ENCODE measurements at regions not wholly inside any gene's neighbourhood (a gene's known extent, or its start where the extent isn't known, plus 50 kb on each side); places are given as distances from the start of the nearest gene placed in this dataset.

GRCh38 chr18:28359176-28359575 lies 182.2 kb upstream of the CDH2 start:
- H3K4me1 ChIP-seq (ENCODE audit: insufficient read depth, low read length), result no peaks in the 10 kb centered on the region
- no peaks in the 10 kb centered on the region for H3K27me3 ChIP-seq (ENCODE audit: insufficient read depth, low read length)
- H3K4me3 ChIP-seq (ENCODE audit: low read length), result no peak overlapping the region
- no peaks in the 10 kb centered on the region for H3K9me3 ChIP-seq (ENCODE audit: low read depth, low read length)

DNA sequence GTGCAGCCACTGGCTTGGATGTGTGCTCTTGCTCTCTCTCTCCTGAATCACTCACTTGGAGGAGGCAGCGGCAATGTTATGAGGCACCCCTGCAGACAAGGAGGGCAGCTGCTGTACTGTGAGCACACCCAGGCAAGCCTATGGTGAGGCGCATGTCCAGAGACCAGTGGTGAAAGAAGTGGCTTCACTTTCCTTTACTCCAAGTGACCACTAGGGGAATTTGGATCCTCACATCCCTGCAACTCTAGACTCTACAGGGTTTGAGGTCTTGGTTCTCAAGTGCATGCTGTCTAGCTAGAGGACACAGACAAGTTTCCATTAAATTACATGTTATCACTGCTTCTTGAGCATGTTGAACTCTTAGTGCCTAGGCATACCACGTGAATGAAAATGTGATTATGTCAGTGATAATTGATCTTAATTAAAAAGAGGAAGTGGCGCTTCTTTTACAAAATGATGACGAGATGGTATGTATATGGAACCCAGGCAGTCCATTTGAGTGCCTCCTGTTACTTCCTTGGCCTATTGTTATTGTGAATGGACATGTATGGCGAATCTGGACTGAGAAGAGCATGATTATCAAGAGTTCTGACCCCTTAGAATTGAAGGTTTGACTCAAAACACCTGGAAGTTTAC lies 181.0 kb upstream of the CDH2 start:
- H3K4me1 ChIP-seq (ENCODE audit: insufficient read depth, low read length), result no peaks in the 10 kb centered on the region
- no peaks in the 10 kb centered on the region for H3K9me3 ChIP-seq (ENCODE audit: low read depth, low read length)
- H3K27me3 ChIP-seq (ENCODE audit: insufficient read depth, low read length), result no peaks in the 10 kb centered on the region
- no peak overlapping the region for H3K4me3 ChIP-seq (ENCODE audit: low read length)

GRCh38 chr18:28350821-28351220 lies 173.9 kb upstream of the CDH2 start:
- Histone ChIP-seq H3K27me3 (ENCODE audit: insufficient read depth, low read length) (no peaks in the 10 kb centered on the region), H3K9me3 (ENCODE audit: low read depth, low read length) (peaks cover 6% of the 10 kb centered on the region), H3K4me3 (ENCODE audit: low read length) (no peak overlapping the region), H3K4me1 (ENCODE audit: insufficient read depth, low read length) (no peaks in the 10 kb centered on the region)

- Histone ChIP-seq H3K4me1 (ENCODE audit: insufficient read depth, low read length) (no peaks in the 10 kb centered on the region), H3K9me3 (ENCODE audit: low read depth, low read length) (peaks cover 6% of the 10 kb centered on the region), H3K4me3 (ENCODE audit: low read length) (no peak overlapping the region)
Observed at GRCh38 chr18:28342231-28342630, 165.3 kb upstream of the CDH2 start.

DNA sequence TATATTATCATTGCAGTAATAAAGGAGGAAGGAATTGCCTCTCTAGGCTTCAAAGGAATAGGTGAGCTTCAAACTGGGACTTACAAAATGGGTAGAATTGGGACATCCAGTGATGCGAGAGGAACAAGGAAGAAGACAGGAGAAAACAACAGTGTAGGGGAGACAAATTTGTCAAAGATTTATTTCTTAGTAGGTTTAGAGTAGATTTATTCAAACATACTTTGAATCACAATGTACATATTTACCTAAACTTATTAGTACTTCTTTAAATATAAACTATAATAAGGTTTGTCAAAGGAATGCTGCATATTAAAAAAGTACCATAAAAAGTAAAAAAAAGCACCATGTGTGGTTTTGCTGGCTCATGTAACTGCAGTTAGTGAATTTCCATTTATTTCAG lies 161.4 kb upstream of the CDH2 start:
- Histone ChIP-seq H3K9me3 (ENCODE audit: low read depth, low read length) (no peaks in the 10 kb centered on the region), H3K4me1 (ENCODE audit: insufficient read depth, low read length) (no peaks in the 10 kb centered on the region), H3K4me3 (ENCODE audit: low read length) (no peak overlapping the region), H3K27me3 (ENCODE audit: insufficient read depth, low read length) (no peaks in the 10 kb centered on the region)

More at GRCh38 chr18:28342231-28342630, 165.3 kb upstream of the CDH2 start:
- no peaks in the 10 kb centered on the region for H3K27me3 ChIP-seq (ENCODE audit: insufficient read depth, low read length)

GRCh38 chr18:28334516-28334915 lies 157.6 kb upstream of the CDH2 start:
- Histone ChIP-seq H3K27me3 (ENCODE audit: insufficient read depth, low read length) (no peaks in the 10 kb centered on the region), H3K4me1 (ENCODE audit: insufficient read depth, low read length) (no peaks in the 10 kb centered on the region), H3K4me3 (ENCODE audit: low read length) (no peak overlapping the region), H3K9me3 (ENCODE audit: low read depth, low read length) (no peaks in the 10 kb centered on the region)

DNA sequence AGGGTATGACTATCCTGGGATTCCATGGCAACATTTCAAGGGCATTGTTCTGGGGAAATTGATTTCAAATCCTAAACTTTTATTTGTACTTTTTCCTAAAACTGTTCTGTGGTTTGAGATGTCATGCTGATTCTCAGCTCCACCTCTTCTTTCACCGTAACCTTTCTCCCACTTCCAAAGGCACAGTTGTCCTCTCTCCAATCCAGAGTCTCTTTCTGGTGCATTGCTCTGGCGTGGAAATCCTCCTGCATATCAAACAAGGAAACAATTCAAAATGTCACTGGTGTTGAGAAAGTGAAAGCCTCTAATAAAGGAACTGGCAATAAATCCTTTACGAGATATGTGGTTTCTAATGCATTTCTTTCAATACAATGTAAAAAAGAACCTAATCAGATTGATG lies 155.1 kb upstream of the CDH2 start:
- Histone ChIP-seq H3K9me3 (ENCODE audit: low read depth, low read length) (no peaks in the 10 kb centered on the region), H3K4me3 (ENCODE audit: low read length) (no peak overlapping the region), H3K27me3 (ENCODE audit: insufficient read depth, low read length) (no peaks in the 10 kb centered on the region), H3K4me1 (ENCODE audit: insufficient read depth, low read length) (no peaks in the 10 kb centered on the region)

DNA sequence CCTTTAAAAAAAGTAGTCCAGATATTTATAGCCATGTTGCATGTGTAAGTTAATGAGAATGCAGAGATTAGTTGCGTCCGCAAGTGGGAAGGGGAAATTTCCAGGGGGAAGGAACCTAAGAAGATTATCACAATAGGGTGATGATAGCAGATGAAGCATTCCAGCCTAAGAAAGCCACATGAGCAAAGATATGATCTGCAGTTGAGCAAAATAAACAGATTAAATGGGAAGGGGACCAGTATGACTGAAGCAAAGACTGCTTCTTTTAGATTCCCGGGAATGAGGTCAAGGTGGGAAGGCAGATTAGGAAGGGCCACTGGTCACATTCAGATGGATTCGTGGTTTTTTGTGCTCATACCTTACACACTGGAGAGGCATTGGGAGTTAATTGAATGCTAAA lies 154.6 kb upstream of the CDH2 start:
- no peaks in the 10 kb centered on the region for H3K27me3 ChIP-seq (ENCODE audit: insufficient read depth, low read length)
- no peaks in the 10 kb centered on the region for H3K4me1 ChIP-seq (ENCODE audit: insufficient read depth, low read length)
- H3K4me3 ChIP-seq (ENCODE audit: low read length), result no peak overlapping the region
- no peaks in the 10 kb centered on the region for H3K9me3 ChIP-seq (ENCODE audit: low read depth, low read length)

- Histone ChIP-seq H3K9me3 (ENCODE audit: low read depth, low read length) (no peaks in the 10 kb centered on the region), H3K27me3 (ENCODE audit: insufficient read depth, low read length) (no peaks in the 10 kb centered on the region), H3K4me1 (ENCODE audit: insufficient read depth, low read length) (no peaks in the 10 kb centered on the region), H3K4me3 (ENCODE audit: low read length) (no peak overlapping the region)
Observed at GRCh38 chr18:28313602-28314001, 136.7 kb upstream of the CDH2 start.

DNA sequence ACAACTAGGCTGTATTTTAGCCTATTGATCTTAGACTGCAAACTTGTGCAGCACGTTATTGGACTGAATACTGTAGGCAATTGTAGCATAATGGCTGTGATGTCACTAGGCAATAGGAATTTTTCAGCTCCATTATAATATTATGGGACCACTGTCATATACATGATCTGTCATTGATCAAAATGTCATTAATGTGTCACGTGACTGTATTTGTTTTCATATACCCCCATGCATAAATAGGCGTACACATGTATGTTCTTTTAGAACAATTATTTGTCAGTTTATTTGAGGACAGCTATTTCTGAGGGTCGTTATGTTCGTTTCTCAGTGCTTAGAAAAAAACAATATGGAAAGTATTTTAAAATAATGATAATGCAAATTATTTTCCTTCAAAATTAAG lies 111.9 kb upstream of the CDH2 start:
- no peaks in the 10 kb centered on the region for H3K27me3 ChIP-seq (ENCODE audit: insufficient read depth, low read length)
- H3K4me1 ChIP-seq (ENCODE audit: insufficient read depth, low read length), result no peaks in the 10 kb centered on the region
- H3K4me3 ChIP-seq (ENCODE audit: low read length), result no peak overlapping the region
- no peaks in the 10 kb centered on the region for H3K9me3 ChIP-seq (ENCODE audit: low read depth, low read length)

GRCh38 chr18:28287146-28287545 lies 110.2 kb upstream of the CDH2 start:
- H3K27me3 ChIP-seq (ENCODE audit: insufficient read depth, low read length), result no peaks in the 10 kb centered on the region
- H3K4me1 ChIP-seq (ENCODE audit: insufficient read depth, low read length), result no peaks in the 10 kb centered on the region
- no peak overlapping the region for H3K4me3 ChIP-seq (ENCODE audit: low read length)
- H3K9me3 ChIP-seq (ENCODE audit: low read depth, low read length), result no peaks in the 10 kb centered on the region

- H3K27me3 ChIP-seq (ENCODE audit: insufficient read depth, low read length), result no peaks in the 10 kb centered on the region
- no peaks in the 10 kb centered on the region for H3K4me1 ChIP-seq (ENCODE audit: insufficient read depth, low read length)
- H3K9me3 ChIP-seq (ENCODE audit: low read depth, low read length), result no peaks in the 10 kb centered on the region
- no peak overlapping the region for H3K4me3 ChIP-seq (ENCODE audit: low read length)
Observed at GRCh38 chr18:28284132-28284531, 107.2 kb upstream of the CDH2 start.

DNA sequence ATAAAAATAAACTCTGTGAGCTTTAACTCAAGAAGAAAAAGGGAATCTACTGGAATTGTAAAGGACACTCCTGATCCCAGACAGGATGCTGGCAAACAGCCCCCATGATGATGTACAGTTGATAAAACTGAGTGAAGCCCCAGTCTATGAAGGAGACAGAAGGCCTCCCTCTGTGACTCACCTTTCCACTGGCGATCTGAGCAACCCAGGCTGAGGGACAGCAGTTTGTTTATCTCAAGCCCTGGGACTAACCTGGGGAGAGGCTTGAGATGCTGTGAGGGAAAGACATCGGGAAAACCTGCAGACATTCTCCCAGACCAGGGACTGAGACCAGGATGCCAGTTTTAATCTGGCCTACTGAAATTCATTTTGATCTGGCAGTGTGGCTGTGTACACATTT lies 104.5 kb upstream of the CDH2 start:
- H3K27me3 ChIP-seq (ENCODE audit: insufficient read depth, low read length), result no peaks in the 10 kb centered on the region
- H3K4me1 ChIP-seq (ENCODE audit: insufficient read depth, low read length), result no peaks in the 10 kb centered on the region
- no peak overlapping the region for H3K4me3 ChIP-seq (ENCODE audit: low read length)
- H3K9me3 ChIP-seq (ENCODE audit: low read depth, low read length), result no peaks in the 10 kb centered on the region

DNA sequence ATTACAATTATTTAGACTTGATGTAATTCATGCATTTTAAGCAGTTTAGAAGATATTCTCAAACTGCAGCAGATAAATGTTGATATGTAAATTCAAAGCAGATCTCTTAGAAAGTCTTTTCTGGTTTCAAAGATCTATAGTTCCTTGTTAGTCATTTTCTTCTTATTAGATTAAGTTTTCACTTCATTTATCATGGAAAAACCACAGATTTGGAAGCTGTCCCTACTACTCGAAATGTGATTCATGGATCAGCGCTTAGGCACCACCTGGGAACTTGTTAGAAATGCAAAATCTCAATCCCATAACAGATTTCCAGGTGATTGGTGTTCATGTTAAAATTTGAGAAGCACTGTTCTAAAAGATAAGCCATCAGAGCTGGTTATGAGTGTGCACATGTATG lies 92.8 kb upstream of the CDH2 start:
- H3K27me3 ChIP-seq (ENCODE audit: insufficient read depth, low read length), result no peaks in the 10 kb centered on the region
- peaks cover 8% of the 10 kb centered on the region for H3K9me3 ChIP-seq (ENCODE audit: low read depth, low read length)
- H3K4me1 ChIP-seq (ENCODE audit: insufficient read depth, low read length), result no peaks in the 10 kb centered on the region
- H3K4me3 ChIP-seq (ENCODE audit: low read length), result no peak overlapping the region

- Histone ChIP-seq H3K9me3 (ENCODE audit: low read depth, low read length) (peaks cover 8% of the 10 kb centered on the region), H3K27me3 (ENCODE audit: insufficient read depth, low read length) (no peaks in the 10 kb centered on the region), H3K4me1 (ENCODE audit: insufficient read depth, low read length) (no peaks in the 10 kb centered on the region), H3K4me3 (ENCODE audit: low read length) (no peak overlapping the region)
Observed at GRCh38 chr18:28267878-28268625, 91.1 kb upstream of the CDH2 start.

GRCh38 chr18:28267276-28267675 lies 90.3 kb upstream of the CDH2 start:
- Histone ChIP-seq H3K9me3 (ENCODE audit: low read depth, low read length) (peaks cover 8% of the 10 kb centered on the region), H3K4me1 (ENCODE audit: insufficient read depth, low read length) (no peaks in the 10 kb centered on the region), H3K4me3 (ENCODE audit: low read length) (no peak overlapping the region), H3K27me3 (ENCODE audit: insufficient read depth, low read length) (no peaks in the 10 kb centered on the region)

Data from mononuclear cell (primary cell).